NCI-H1092 (cell line): ENCODE measurements at regions not wholly inside any gene's neighbourhood (a gene's known extent, or its start where the extent isn't known, plus 50 kb on each side); places are given as distances from the start of the nearest gene placed in this dataset.

Experiments used
- DNase-seq: peaks from one replicate; lab custom pipeline; 2025; lab: John Stamatoyannopoulos, UW

DNA sequence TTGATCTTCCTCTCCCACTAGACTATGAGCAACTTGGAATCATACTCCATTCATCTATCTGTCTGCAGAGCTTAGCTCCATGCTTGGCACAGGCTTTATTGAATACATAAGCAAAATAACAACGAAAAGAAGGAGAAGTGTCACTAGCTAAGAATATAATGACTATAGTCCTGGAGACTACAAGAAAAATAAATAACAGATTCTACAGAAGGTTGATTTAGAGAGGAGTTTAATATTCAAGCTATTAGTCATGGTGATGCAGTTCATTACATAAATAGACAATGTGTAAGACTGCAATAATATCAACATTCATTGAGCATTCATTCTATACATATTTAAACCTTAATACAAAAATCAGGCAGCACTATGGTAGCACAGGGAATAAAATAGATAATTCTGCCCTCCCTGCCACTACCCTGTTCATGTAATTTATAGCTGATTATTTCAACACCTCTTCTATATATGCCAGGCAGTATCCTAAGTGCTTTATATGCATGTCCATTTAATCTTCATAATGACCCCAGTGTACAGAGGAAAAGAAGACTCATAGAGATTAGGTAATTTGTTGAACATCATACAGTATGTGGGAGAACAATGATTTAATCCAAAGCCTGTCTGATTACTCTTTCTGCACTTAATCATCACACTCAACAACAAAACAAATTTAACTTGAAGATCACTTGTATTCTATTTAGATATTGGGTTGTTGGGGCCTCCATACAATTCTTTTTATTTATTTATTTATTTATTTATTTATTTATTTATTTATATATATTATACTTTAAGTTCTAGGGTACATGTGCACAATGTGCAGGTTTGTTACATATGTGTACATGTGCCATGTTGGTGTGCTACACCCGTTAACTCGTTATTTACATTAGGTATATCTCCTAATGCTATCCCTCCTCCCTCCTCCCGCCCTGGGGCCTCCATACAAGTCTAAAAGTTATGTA, 165.3 kb downstream of the RNF152 start:
- no peak for DNase-seq

DNA sequence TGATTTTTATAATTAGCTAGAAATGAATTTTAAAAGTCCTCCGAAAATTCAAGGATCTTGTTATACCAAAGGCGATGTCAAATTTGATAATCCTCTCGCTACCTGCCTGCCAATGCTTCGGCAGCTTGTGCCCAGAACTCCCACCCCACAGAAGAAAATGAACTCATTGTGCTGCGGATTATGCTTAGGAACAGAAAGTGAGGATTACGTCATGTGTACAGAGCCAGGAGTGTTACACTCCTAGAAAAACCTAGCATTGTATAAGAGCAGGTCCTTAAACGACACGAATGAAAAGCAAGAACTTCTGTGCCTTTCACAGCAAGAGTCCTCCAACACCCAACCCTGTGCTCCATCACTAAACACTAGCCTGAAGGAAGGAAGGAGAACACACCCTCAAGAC, 168.3 kb downstream of the RNF152 start:
- no peak for DNase-seq

DNA sequence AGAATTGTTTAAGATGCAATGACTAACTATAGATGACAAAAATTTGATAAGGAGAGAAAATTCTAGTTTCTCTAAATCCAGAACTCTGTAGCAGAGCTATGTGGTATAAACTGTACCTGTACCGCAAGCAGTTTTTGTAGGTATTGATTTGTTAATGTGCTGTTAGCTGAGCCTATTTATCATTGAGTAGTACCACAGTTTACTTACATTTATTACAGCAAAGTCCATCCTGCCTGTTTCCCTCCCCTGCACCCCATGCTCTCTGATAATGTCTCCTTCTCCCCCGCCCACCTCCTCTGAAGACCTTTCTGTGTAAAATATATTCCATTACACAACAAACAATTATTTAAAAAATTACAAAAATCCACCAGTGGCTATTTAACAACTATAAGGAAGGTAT, 170.6 kb downstream of the RNF152 start:
- DNase-seq: no peak

DNA sequence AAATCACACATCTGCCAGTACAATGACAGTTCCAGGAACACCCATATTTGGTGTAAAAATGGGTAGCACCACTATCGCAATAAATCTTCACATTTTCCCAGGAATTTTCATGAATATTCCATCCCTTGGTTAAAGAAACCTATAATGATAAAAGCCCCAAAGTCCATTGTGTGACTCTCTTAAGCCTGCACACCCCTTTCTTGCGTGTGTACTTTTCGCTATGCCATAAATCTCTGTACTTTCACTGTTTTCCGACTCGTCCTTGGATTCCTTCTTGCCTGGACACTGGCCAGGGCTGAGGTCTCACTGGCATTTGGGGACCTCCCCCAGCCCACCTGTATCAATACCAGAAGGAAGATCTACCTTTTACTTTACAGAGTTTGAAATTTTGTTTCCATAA, 172.3 kb downstream of the RNF152 start:
- DNase-seq: no peak

DNA sequence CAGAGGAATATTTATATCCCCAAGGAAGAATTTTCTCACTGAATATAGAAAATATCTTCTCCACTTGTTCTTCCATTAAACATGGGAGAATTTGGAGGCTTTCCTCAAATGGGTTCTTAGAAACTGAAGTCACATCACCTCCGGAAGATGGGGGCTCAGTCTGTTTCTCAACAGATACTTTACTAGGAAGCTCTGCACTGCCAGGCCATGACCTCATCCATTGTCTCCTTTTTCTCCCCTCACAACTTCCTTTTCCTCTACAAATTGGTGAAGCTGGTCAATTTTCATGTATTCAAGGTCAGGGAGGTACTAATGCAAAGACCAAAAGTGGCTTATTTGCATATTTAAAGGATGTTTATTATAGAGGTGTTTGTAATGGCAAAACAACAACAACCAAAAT, 173.1 kb downstream of the RNF152 start:
- DNase-seq: no peak

DNA sequence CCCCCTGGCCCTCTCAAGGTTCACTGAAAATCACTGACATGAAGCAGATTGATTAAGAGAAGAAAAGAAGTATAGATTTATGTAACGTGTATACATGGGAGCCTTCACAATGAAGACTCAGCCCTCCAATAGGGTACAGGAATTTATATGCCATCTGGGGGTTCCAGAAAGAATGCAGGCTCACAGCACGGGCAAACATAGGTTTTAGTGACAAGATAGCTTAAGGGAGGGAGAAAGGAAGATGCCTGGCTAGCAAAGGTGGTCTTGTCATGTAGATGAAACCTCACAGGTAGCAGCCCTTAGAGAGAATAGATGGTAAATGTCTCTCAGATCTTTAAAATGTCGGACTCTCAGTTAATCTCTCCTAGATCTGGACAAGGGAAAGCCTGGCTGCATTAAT, 173.9 kb downstream of the RNF152 start:
- DNase-seq: no peak

DNA sequence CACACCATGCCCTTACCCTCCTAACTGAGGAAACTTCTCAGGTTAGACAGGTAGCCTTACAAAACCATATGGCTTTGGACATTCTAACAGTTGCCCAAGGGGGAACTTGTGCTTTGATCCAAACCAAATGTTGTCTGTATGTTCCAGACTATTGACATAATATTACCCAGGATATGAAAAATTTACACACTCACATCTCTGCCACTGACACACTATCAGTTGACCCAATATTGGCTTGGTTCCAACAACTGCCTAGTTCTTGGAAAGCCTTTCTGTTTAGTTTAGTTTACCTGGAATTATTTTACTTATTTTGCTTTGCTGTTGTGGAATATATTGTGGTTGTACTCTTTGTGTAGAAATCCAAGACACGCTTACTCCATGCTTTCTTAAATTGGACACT, 178.4 kb downstream of the RNF152 start:
- no peak for DNase-seq

DNA sequence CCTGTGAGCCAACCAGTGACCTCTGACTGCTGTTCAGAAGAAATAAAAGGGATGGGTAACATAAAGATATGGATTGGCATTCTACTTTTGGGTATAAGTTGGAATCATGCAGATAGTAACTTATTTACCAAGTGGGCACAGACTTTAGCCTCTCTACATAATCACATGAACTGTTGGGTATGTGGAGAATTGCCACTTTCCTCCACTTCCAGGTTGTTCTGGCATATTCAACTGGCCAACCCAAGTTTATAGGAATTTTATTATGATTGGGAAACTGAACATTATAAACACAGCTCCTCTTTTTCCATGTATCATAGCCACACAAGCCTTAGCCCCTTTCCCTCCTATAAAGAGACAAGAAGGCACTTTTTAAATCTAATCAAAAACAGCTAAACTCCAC, 179.3 kb downstream of the RNF152 start:
- no peak for DNase-seq

DNA sequence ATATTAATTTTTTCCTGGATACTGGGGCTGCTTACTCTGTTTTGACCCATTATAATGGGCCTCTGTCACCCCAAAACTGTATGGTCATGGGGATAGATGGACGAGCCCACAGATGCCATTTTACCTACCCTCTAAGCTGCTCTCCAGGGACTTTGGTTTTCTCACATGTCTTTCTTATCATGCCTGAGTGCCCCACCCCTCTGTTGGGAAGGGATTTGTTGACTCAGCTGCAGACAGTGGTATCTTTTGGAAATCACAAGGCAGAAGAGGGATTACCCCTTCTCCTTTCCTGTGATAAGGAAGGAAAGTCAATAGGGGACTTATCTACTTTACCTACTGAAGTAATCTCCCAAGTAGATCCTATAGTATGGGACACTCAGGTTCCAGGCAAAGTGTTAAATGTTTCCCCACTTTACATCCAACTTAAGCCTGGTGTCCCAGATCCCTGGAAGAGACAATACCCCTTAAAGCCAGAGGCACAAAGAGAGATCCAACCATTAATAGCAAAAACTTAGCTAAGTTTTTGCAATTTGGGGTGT, 182.7 kb downstream of the RNF152 start:
- no peak for DNase-seq

DNA sequence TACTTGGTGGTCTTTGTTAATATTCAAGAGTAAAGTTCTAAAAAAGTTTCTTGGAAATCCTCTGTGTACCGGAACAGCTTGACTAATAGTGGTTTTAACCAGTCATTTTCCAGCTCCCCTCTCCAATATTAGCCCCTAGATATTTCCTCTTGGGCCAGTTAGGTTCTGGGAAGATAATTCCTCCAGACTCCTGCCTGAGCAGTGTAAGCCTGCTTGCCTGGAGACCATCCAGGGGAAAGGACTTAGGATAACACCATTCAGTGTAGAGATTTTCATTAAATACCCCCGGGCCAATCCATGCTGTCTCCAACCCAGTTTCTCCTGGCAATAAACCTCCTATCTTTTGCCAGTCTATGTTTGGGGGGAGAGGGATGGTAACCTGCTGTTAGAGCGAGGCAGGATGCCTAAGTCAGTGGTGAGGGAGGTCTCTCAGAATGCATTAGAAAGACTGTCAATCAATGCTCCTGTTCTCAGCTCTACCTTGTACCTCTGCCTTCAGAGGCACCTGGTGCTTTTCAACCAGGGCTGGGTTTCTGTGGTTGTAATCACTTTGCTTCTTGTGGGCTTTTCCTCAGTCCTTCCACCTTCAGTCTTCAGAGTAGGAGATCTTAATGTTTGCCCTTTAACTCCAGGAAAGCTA, 186.4 kb downstream of the RNF152 start:
- no peak for DNase-seq

DNA sequence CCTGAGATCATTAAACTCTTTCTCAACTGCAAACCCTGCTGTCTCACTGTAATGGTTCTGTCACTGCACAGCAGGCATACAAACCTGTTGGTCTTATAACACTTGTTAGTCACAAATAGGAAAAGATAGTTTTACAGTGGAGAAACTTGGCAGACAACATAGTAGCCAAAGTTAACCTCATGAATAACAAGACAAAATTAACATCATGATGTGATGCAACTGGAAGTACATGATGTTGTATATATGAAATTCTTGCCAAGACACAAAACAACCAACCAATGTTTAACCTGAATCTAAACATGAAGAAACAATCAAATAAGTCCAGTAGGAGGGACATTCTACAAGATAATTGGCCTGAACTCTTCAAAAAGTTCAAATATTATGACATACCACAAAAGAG, 189.3 kb downstream of the RNF152 start:
- no peak for DNase-seq

DNA sequence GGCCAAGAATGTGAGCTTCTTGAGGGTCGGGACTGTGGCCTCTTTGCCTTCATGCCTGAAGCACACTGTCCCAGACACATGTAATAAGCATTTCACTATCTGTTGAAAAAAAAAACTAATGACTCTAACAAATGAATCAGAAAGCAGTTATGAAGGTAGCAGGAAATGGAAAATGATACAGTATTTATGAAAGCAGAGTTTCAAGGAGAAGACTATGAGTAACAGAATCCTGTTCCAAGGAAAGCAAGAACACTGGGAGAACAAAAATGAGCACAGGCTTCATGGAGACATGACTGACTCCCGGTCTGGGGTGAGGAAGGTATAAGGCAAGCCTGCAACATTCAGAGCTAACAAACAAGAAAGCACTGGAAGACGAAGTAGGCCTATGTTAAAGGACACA, 190.8 kb downstream of the RNF152 start:
- DNase-seq: no peak

DNA sequence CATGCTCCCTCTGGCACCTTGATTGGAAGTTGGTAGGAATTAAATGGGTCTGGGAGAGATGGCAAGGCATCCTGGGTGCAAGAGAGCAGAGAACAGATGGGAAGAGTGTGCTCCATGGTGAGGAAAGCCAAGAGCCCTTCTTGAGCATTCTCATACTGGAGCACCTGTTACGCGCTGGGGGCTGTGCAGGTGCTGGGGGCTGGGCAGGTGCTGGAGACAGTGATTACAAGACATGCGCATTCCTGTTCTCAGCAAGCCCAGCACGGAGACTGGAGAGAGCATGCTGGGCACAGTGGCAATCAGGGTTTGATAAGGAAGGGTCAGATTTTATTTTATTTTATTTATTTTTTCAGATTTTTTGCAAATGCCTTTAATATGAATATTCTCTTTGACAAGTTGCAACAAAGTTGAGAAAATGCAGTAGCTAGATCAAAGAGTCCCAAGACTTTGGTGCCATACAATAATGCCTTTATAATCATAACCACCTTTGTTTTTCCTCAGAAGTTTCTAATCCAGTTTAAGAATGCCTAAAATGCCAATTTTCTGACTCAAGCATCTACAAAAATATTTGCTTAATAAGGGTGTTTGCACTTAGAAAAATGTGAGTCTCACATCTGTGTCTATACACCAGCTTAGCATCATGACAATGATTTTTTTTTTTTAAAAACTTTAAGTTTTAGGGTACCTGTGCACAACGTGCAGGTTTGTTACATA, 193.3 kb downstream of the RNF152 start:
- no peak for DNase-seq

DNA sequence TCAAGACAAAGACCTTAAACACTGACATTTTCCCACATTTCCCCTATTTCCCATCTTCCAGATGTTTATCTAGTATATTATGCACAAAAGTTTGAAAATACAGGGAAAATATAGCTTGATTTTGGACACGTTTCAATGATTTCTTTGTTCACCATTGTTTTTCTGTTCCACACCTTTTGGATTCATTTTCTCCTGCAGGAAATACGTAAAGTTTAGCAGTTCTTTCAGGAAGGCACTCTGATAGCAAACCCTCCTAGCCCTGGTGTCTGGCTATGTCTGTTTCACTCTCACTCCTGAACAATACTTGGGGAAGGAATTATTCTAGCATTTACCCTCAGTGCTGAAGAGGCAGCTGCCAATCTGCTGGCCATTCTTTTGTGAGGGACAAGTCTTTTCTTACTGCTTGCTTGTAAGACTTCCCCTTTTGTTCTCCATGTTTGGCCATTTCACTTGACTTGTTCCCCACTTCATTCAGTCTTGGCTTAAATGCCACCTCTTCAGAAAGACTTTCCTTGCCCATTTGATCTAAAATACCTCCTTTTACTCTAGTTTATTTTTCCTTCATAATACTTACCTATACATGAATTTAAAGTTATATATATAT, 195.4 kb downstream of the RNF152 start:
- no peak for DNase-seq

DNA sequence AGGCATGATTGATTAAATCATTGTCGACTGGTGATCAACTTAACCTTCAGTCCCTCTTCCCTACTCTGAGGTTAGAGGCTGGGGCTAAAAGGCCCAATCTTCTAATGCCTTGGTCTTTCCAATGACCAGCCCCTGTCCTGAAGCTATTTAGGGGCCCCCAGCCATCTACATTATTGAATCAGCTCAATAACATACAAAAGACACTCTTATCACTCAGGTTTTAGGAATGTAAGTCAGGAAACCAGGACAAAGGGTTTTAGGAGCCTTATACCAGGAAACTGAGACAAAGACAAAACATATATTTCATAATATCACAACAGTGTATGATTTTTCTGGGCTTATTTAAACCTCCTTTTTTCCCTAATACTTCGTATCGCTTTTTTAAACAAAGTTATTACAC, 198.6 kb downstream of the RNF152 start:
- DNase-seq: no peak

DNA sequence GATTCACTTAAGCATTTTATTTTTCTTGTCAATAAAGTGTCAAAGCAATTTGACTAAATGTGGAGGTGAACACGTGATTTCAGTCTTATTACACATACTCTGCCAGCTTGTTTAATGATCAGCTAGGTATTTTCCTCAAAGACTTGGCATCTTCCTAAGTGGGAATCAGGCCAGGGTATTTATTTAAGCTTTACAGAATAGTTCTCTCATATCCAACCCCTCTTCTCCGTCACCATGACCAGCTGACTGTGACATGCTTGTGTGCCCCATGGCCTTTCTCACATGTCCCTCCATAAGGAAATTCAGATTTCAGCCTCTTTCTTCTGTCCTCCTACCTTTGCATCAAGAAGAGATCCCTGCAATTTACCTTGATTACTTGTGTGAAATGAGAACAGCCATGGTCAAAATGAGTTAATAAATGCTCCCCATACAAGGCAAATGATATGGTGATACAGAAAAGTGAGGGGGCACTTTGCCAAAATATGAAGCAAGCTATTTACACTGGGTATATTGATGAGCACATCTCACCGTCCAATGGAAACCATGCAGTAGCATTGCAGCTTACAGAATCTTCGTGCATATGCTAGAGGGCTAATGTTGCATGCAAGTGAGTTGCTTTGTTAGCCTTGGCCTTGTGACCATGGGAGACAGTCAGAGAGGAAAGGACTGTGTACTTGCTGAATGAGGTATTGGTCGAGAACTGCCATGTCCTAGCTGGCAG, 202.2 kb downstream of the RNF152 start:
- no peak for DNase-seq

DNA sequence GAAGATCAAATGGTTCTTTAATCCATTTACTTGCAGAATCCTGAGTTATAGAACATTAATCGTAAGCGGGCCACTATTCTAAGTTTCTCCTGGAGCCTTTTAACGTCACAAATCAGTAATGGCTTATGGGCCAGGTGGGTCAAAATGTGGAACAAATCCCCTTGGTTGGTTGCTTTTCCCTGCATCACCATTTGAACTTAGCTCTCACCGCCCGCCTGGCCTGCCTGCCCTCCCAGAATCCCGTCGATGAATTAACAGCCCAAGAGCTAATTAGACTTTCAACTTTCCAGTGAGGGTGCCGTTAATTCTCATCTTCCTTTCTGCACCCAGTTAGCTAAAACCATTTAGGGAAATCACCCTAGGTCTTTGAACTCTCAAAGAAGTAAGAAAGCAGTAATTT, 205.5 kb downstream of the RNF152 start:
- DNase-seq: no peak

DNA sequence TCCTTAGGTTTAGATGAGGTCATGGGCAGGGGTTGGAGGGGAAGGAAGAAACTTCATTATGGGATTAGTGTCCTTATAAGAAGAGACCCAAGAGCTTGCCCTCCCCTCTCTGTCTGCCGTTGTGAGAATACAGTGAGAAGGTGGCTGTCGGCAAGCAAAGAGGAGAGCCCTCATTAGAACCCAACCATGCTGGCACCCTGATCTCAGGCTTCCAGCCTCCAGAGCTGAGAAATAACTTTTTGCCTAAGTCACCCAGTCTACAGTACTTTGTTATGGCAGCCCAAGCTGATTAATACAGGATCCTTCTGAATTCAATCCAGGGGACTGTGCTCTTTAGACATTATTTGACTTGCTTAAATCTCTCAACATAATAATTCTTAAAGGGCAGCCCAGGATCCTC, 209.0 kb downstream of the RNF152 start:
- no peak for DNase-seq

DNA sequence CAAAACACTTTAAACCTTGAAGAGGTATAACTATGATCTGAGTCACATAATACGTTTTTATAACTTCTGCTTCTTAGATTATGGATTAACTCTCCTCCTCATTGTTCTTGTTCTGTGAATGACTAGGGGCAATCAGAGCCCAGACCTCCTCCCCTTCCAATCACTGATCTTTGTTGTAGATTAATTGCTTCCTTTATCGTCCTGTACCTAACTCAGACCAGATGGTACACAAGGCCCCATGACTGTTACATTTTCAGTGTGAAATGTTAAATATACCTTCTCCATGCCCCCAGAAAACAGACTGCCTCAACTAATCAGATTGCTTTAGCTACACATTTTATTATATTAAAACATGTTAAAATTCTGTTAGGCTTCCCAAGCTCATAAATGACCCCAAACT, 211.7 kb downstream of the RNF152 start:
- no peak for DNase-seq

DNA sequence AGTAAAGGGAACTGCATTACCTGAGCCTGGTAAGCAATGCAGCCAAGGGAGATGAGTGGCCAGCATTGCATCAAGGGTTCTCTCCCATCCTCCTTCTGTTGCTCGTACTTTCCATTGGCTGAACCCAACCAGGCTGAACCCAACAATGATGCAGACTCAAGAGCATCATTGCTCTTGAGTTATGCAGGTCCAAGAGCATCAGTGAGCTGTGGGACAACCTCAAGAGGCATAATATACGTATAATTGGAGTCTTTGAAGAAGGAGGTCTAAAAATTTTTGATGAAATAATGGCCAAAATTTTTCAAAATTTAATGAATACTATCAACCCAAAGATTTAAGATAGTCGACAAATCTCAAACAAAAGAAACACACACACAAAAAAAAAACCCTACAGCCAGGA, 213.0 kb downstream of the RNF152 start:
- DNase-seq: no peak

DNA sequence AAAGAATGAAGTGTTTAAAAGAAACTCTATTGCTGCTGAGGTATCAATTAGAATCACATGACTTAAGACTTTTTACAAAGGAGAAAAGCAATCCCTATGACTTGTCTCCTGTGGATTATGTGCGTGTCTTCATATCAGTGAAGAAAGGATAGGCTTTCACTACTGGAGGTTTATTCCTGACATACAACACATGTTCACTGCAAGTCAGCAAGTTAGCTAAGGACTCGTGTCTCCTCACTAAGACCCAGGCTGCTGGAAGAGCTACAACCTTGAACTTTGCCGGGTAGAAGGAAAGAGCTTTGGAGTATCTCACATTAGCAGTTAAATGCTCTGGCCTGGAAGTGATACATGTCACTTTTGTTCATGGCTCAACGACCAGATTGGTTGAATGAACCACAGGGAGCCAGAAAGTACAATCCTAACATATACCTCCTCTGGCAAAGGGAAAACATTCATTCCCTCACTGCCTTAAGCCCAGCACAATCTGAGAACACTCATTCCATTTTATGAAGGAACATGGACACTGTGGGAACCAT, 215.3 kb downstream of the RNF152 start:
- no peak for DNase-seq
